CD14-positive monocyte (primary cell): ENCODE measurements at regions not wholly inside any gene's neighbourhood (a gene's known extent, or its start where the extent isn't known, plus 50 kb on each side); places are given as distances from the start of the nearest gene placed in this dataset.
A peak's percentile ranks its signal among the peaks of the same experiment; 100 is the strongest.

Source experiments
- DNase-seq, 3 donors: peaks; one replicate each; pipeline ENCODE4 v3.0.0-alpha.2; 2011 to 2022
- H2AFZ ChIP-seq: 2 replicates; pipeline ENCODE4 v1.6.0; 2012; ENCODE audit warnings: mild to moderate bottlenecking, low read depth, low read length, inconsistent platforms; ENCODE audit not compliant: insufficient read depth, poor library complexity, severe bottlenecking
- H3K27ac ChIP-seq, 2 donors: 1 replicate in 1 of 2; 2 replicates in 1 of 2; pipeline ENCODE4 v1.5.1; 2012 to 2013; ENCODE audit warnings: low read length in 2 of 2, control low read depth in 1 of 2, inconsistent platforms in 1 of 2, low read depth in 1 of 2, mild to moderate bottlenecking in 1 of 2
- H3K27me3 ChIP-seq, 2 donors: one replicate each; pipeline versions ENCODE4 v1.6.0 to v1.6.1; 2011 to 2013; ENCODE audit warnings: low read length in 2 of 2; ENCODE audit not compliant: control insufficient read depth in 2 of 2, insufficient read depth in 2 of 2
- H3K36me3 ChIP-seq, 2 donors: replicated peaks in 1 of 2; 1 replicate in 1 of 2; 2 replicates in 1 of 2; pipeline versions ENCODE4 v1.5.1 to v1.6.1; 2012 to 2013; ENCODE audit warnings: low read length in 2 of 2, control low read depth in 1 of 2, inconsistent platforms in 1 of 2, mild to moderate bottlenecking in 1 of 2; ENCODE audit not compliant: insufficient read depth in 2 of 2, control insufficient read depth in 1 of 2
- H3K4me1 ChIP-seq, 2 donors: 1 replicate in 1 of 2; 2 replicates in 1 of 2; pipeline versions ENCODE4 v1.5.1 to v1.6.1; 2012 to 2013; ENCODE audit warnings: low read length in 2 of 2, control low read depth in 1 of 2, inconsistent platforms in 1 of 2, mild to moderate bottlenecking in 1 of 2, moderate library complexity in 1 of 2; ENCODE audit not compliant: insufficient read depth in 2 of 2, control insufficient read depth in 1 of 2
- H3K4me2 ChIP-seq: replicated peaks from 2 replicates; pipeline ENCODE3; 2012; ENCODE audit warnings: low read length, moderate library complexity, mild to moderate bottlenecking; ENCODE audit not compliant: poor library complexity, severe bottlenecking; ENCODE audit errors: extremely low read depth
- H3K4me3 ChIP-seq, 3 experiments: fragments of 200-600 bp in 1 of 3; sonication (generic) in 1 of 3; replicated peaks in 1 of 3; 1 replicate in 2 of 3; 2 replicates in 1 of 3; pipeline ENCODE4 v1.5.1; 2011 to 2013; ENCODE audit warnings: low read length in 3 of 3, mild to moderate bottlenecking in 3 of 3, control low read depth in 2 of 3, low read depth in 2 of 3, inconsistent platforms in 1 of 3, moderate library complexity in 1 of 3
- H3K79me2 ChIP-seq: 2 replicates; pipeline ENCODE4 v1.6.0; 2012; ENCODE audit warnings: mild to moderate bottlenecking, control low read depth, inconsistent platforms, low read length, moderate library complexity; ENCODE audit not compliant: insufficient read depth
- H3K9ac ChIP-seq: 2 replicates; pipeline ENCODE4 v1.6.0; 2017; ENCODE audit warnings: low read length, mild to moderate bottlenecking; ENCODE audit not compliant: insufficient read depth, poor library complexity, severe bottlenecking
- H3K9me3 ChIP-seq, 2 donors: replicated peaks in 1 of 2; 1 replicate in 1 of 2; 2 replicates in 1 of 2; pipeline versions ENCODE4 v1.5.1 to v1.6.1; 2012 to 2013; ENCODE audit warnings: low read length in 2 of 2, control low read depth in 1 of 2; ENCODE audit not compliant: control insufficient read depth in 1 of 2, insufficient read depth in 1 of 2
- H4K20me1 ChIP-seq: 2 replicates; pipeline ENCODE4 v1.6.0; 2012; ENCODE audit warnings: mild to moderate bottlenecking, low read length, control low read depth, moderate library complexity; ENCODE audit not compliant: insufficient read depth
- H3K27ac Mint-ChIP-seq, 7 donors: one replicate each; pipeline ENCODE4 v1.8.0; 2020; ENCODE audit warnings: mild to moderate bottlenecking in 7 of 7, mixed read lengths in 7 of 7, moderate library complexity in 6 of 7, inconsistent platforms in 2 of 7
- H3K27me3 Mint-ChIP-seq, 3 donors: one replicate each; pipeline ENCODE4 v1.8.0; 2021 to 2022; ENCODE audit warnings: low read depth in 3 of 3, mild to moderate bottlenecking in 3 of 3, mixed read lengths in 3 of 3, moderate library complexity in 3 of 3, inconsistent platforms in 1 of 3
- H3K36me3 Mint-ChIP-seq, 2 donors: one replicate each; pipeline ENCODE4 v1.8.0; 2020; ENCODE audit warnings: mixed read lengths in 2 of 2, inconsistent platforms in 1 of 2, mild to moderate bottlenecking in 1 of 2
- H3K4me1 Mint-ChIP-seq: one replicate; pipeline ENCODE4 v1.8.0; 2020; ENCODE audit warnings: mild to moderate bottlenecking, mixed read lengths
- H3K4me3 Mint-ChIP-seq, 2 donors: one replicate each; pipeline ENCODE4 v1.8.0; 2020; ENCODE audit warnings: mild to moderate bottlenecking in 2 of 2, mixed read lengths in 2 of 2, moderate library complexity in 1 of 2
- H3K9me3 Mint-ChIP-seq, 7 donors: one replicate each; pipeline ENCODE4 v1.8.0; 2020 to 2022; ENCODE audit warnings: mixed read lengths in 7 of 7, mild to moderate bottlenecking in 6 of 7, moderate library complexity in 6 of 7, inconsistent platforms in 2 of 7
- CTCF ChIP-seq: fragments of 200-600 bp; IDR thresholded peaks from one replicate; pipeline ENCODE4 v1.8.0; 2022; ENCODE audit warnings: antibody characterized with exemption, mild to moderate bottlenecking
- WGBS: methylation state at CpG from one replicate; pipeline ENCODE4 v1.1.5; 2013; ENCODE audit warnings: missing lambda C conversion rate; ENCODE audit not compliant: insufficient coverage; 5-methylcytosine and 5-hydroxymethylcytosine counted together
- intact Hi-C, 2 donors: fragments of 100-400 bp; cut with micrococcal nuclease; formaldehyde crosslinking; loops; one replicate each; pipeline versions ENCODE4 v1.15.0 to v1.15.1; 2023

GRCh38 chr3:193816028-193816395 lies 223.0 kb downstream of the OPA1 start:
- H3K27ac Mint-ChIP-seq = no peak overlapping the region
- no peaks in the 10 kb centered on the region for H3K36me3 Mint-ChIP-seq
- no peaks in the 10 kb centered on the region for H4K20me1 ChIP-seq
- H3K79me2 ChIP-seq = no peaks in the 10 kb centered on the region
- H2AFZ ChIP-seq = no peak overlapping the region
- no peak overlapping the region for H3K4me3 ChIP-seq
- H3K9ac ChIP-seq = no peak overlapping the region
- WGBS = 100% methylated on average over 7 of the region's 10 CpGs
- H3K36me3 ChIP-seq = no peaks in the 10 kb centered on the region
- H3K27me3 ChIP-seq = no peaks in the 10 kb centered on the region
- no peak overlapping the region for H3K27ac ChIP-seq
- no peak for DNase-seq
- intact Hi-C loops = no loop called here
- peaks cover 5 to 6% of the 10 kb centered on the region in 2 donors for H3K4me1 ChIP-seq
- H3K27me3 Mint-ChIP-seq = peaks cover 0 to 10% (median 2%) of the 10 kb centered on the region in 3 donors
- H3K9me3 ChIP-seq = no peaks in the 10 kb centered on the region
- H3K4me2 ChIP-seq = no peak overlapping the region
- H3K4me1 Mint-ChIP-seq = peaks cover 5% of the 10 kb centered on the region
- no peaks in the 10 kb centered on the region for H3K9me3 Mint-ChIP-seq
- no peak overlapping the region for H3K4me3 Mint-ChIP-seq
- no peak for TF ChIP-seq CTCF

- no peaks in the 10 kb centered on the region for H3K9me3 Mint-ChIP-seq
- H3K4me2 ChIP-seq = no peak overlapping the region
- H3K9ac ChIP-seq = no peak overlapping the region
- H3K27ac ChIP-seq = no peak overlapping the region
- no peaks in the 10 kb centered on the region for H4K20me1 ChIP-seq
- WGBS = 95% methylated on average over 4 of the region's 14 CpGs
- H3K4me3 Mint-ChIP-seq = no peak overlapping the region
- DNase-seq = no peak
- H3K4me1 Mint-ChIP-seq = peaks cover 11% of the 10 kb centered on the region
- TF ChIP-seq CTCF = no peak
- intact Hi-C loops = no loop called here
- H3K27me3 ChIP-seq = no peaks in the 10 kb centered on the region
- no peaks in the 10 kb centered on the region for H3K9me3 ChIP-seq
- no peaks in the 10 kb centered on the region for H3K36me3 Mint-ChIP-seq
- no peak overlapping the region for H2AFZ ChIP-seq
- no peak overlapping the region for H3K4me3 ChIP-seq
- H3K4me1 ChIP-seq = peaks cover 10 to 11% of the 10 kb centered on the region in 2 donors
- peak overlapping the region in 1 of 7 donors; percentile 26 for H3K27ac Mint-ChIP-seq
- H3K79me2 ChIP-seq = no peaks in the 10 kb centered on the region
- H3K27me3 Mint-ChIP-seq = peaks cover 0 to 8% (median 2%) of the 10 kb centered on the region in 3 donors
- H3K36me3 ChIP-seq = no peaks in the 10 kb centered on the region
Measured at GRCh38 chr3:193816656-193817311, 223.8 kb downstream of the OPA1 start.
